WTC11 (cell line): ENCODE measurements at regions not wholly inside any gene's neighbourhood (a gene's known extent, or its start where the extent isn't known, plus 50 kb on each side); places are given as distances from the start of the nearest gene placed in this dataset.

ENCODE experiments used
- ATAC-seq: fragments of 200-7000 bp; cut with Tn5 transposase; 2 replicates; pipeline ENCODE4 v1.10.0; 2021; ENCODE audit warnings: mild to moderate bottlenecking, moderate library complexity
- CTCF ChIA-PET: fragments of 300-600 bp; sonication (Branson Sonifier 250); formaldehyde crosslinking; loops from one replicate; lab custom pipeline; 2021; ENCODE audit warnings: antibody characterized with exemption; lab: Charles Lee
- POLR2A ChIA-PET: fragments of 350-600 bp; sonication (Branson Sonifier 250); formaldehyde crosslinking; loops from one replicate; lab custom pipeline; 2021; ENCODE audit warnings: antibody characterized with exemption; lab: Charles Lee
- DNase-seq: peaks from one replicate; pipeline ENCODE4 v3.0.0; 2021; ENCODE audit warnings: low spot score
- H3K27ac Mint-ChIP-seq: 2 replicates; pipeline ENCODE4 v1.8.0; 2021; ENCODE audit warnings: mixed read lengths
- H3K27me3 Mint-ChIP-seq: 2 replicates; pipeline ENCODE4 v1.8.0; 2021; ENCODE audit warnings: low read depth, mild to moderate bottlenecking, moderate library complexity, mixed read lengths
- H3K36me3 Mint-ChIP-seq: 2 replicates; pipeline ENCODE4 v1.8.0; 2021; ENCODE audit warnings: mixed read lengths
- H3K4me1 Mint-ChIP-seq: 2 replicates; pipeline ENCODE4 v1.8.0; 2022; ENCODE audit warnings: mixed read lengths
- H3K4me3 Mint-ChIP-seq: 2 replicates; pipeline ENCODE4 v1.8.0; 2021; ENCODE audit warnings: mild to moderate bottlenecking, moderate library complexity, mixed read lengths
- H3K9me3 Mint-ChIP-seq: 2 replicates; pipeline ENCODE4 v1.8.0; 2021; ENCODE audit warnings: mixed read lengths
- ATF6 ChIP-seq: sonication (generic); formaldehyde crosslinking; IDR thresholded peaks from 2 replicates; pipeline ENCODE4 v1.8.1; 2023; ENCODE audit warnings: mild to moderate bottlenecking, missing genetic modification reagents
- JUN ChIP-seq: sonication (generic); formaldehyde crosslinking; IDR thresholded peaks from 2 replicates; pipeline ENCODE4 v1.8.0; 2023; ENCODE audit warnings: mild to moderate bottlenecking, missing genetic modification reagents
- MAX ChIP-seq: sonication (generic); formaldehyde crosslinking; IDR thresholded peaks from 2 replicates; pipeline ENCODE4 v1.8.0; 2022; ENCODE audit warnings: mild to moderate bottlenecking, missing genetic modification reagents
- MYBL2 ChIP-seq: sonication (generic); formaldehyde crosslinking; IDR thresholded peaks from 2 replicates; pipeline ENCODE4 v1.8.1; 2023; ENCODE audit warnings: mild to moderate bottlenecking, moderate library complexity, missing genetic modification reagents
- NFE2L1 ChIP-seq: sonication (generic); formaldehyde crosslinking; IDR thresholded peaks from 2 replicates; pipeline ENCODE4 v1.8.1; 2023; ENCODE audit warnings: missing genetic modification reagents
- NR2C2 ChIP-seq: sonication (generic); formaldehyde crosslinking; IDR thresholded peaks from 2 replicates; pipeline ENCODE4 v1.8.0; 2022; ENCODE audit warnings: mild to moderate bottlenecking, missing genetic modification reagents
- OVOL2 ChIP-seq: fragments of 250-450 bp; sonication (Bioruptor Pico); IDR thresholded peaks from 2 replicates; pipeline ENCODE4 v1.9.0; 2021; ENCODE audit warnings: mild to moderate bottlenecking, borderline replicate concordance
- PRDM15 ChIP-seq: sonication (generic); formaldehyde crosslinking; IDR thresholded peaks from 2 replicates; pipeline ENCODE4 v1.8.0; 2022; ENCODE audit warnings: missing genetic modification reagents
- RELA ChIP-seq: sonication (generic); formaldehyde crosslinking; IDR thresholded peaks from 2 replicates; pipeline ENCODE4 v1.8.1; 2022; ENCODE audit warnings: missing genetic modification reagents, mild to moderate bottlenecking, borderline replicate concordance
- RORB ChIP-seq: fragments of 250-450 bp; sonication (Bioruptor Pico); IDR thresholded peaks from 2 replicates; pipeline ENCODE4 v1.9.0; 2021; ENCODE audit warnings: mild to moderate bottlenecking
- SOX15 ChIP-seq: fragments of 250-450 bp; sonication (Bioruptor Pico); IDR thresholded peaks from 2 replicates; pipeline ENCODE4 v1.9.0; 2021; ENCODE audit warnings: mild to moderate bottlenecking
- SP1 ChIP-seq: sonication (generic); formaldehyde crosslinking; conservative IDR thresholded peaks from 2 replicates; pipeline ENCODE4 v1.8.1; 2022; ENCODE audit warnings: missing genetic modification reagents
- TEAD4 ChIP-seq: sonication (generic); formaldehyde crosslinking; IDR thresholded peaks from 2 replicates; pipeline ENCODE4 v1.8.0; 2022; ENCODE audit warnings: mild to moderate bottlenecking, missing genetic modification reagents
- TP53 ChIP-seq: sonication (generic); formaldehyde crosslinking; IDR thresholded peaks from 2 replicates; pipeline ENCODE4 v1.8.1; 2023; ENCODE audit warnings: mild to moderate bottlenecking, missing genetic modification reagents
- ZNF121 ChIP-seq: sonication (generic); formaldehyde crosslinking; IDR thresholded peaks from 2 replicates; pipeline ENCODE4 v1.8.0; 2023; ENCODE audit warnings: missing genetic modification reagents
- ZNF138 ChIP-seq: sonication (generic); formaldehyde crosslinking; conservative IDR thresholded peaks from 2 replicates; pipeline ENCODE4 v1.8.1; 2022; ENCODE audit warnings: mild to moderate bottlenecking, moderate library complexity, missing genetic modification reagents
- ZNF232 ChIP-seq: sonication (generic); formaldehyde crosslinking; IDR thresholded peaks from 2 replicates; pipeline ENCODE4 v1.8.0; 2022; ENCODE audit warnings: mild to moderate bottlenecking, missing genetic modification reagents
- ZNF423 ChIP-seq: fragments of 250-450 bp; sonication (Bioruptor Pico); IDR thresholded peaks from 2 replicates; pipeline ENCODE4 v2.1.2; 2022; ENCODE audit warnings: mild to moderate bottlenecking, moderate library complexity
- ZNF671 ChIP-seq: fragments of 250-450 bp; sonication (Bioruptor Pico); IDR thresholded peaks from 2 replicates; pipeline ENCODE4 v1.8.0; 2021; ENCODE audit warnings: mild to moderate bottlenecking
- ZSCAN18 ChIP-seq: fragments of 250-450 bp; sonication (Bioruptor Pico); IDR thresholded peaks from 2 replicates; pipeline ENCODE4 v2.1.2; 2022; ENCODE audit warnings: mild to moderate bottlenecking, moderate library complexity
- TF ChIP-seq, protein P1 (sequence below): sonication (generic); formaldehyde crosslinking; IDR thresholded peaks from 2 replicates; pipeline ENCODE4 v1.8.0; 2022; ENCODE audit warnings: mild to moderate bottlenecking, missing genetic modification reagents
- TF ChIP-seq, protein P2 (sequence below): sonication (generic); formaldehyde crosslinking; conservative IDR thresholded peaks from 2 replicates; pipeline ENCODE4 v1.8.1; 2023; ENCODE audit warnings: mild to moderate bottlenecking, low read depth, missing genetic modification reagents, moderate library complexity
- TF ChIP-seq, protein P3 (sequence below): fragments of 250-450 bp; sonication (Bioruptor Pico); IDR thresholded peaks from 2 replicates; pipeline ENCODE4 v1.8.0; 2021; ENCODE audit warnings: mild to moderate bottlenecking
- TF ChIP-seq, protein P4 (sequence below): sonication (generic); formaldehyde crosslinking; IDR thresholded peaks from 2 replicates; pipeline ENCODE4 v1.8.1; 2022; ENCODE audit warnings: mild to moderate bottlenecking, missing genetic modification reagents, moderate library complexity, borderline replicate concordance

- ATAC-seq (no peak), DNase-seq (no peak)
- H3K27ac Mint-ChIP-seq = no peak overlapping the region
- H3K27me3 Mint-ChIP-seq = no peaks in the 10 kb centered on the region; the same call in 1 of the 2 replicates
- TF ChIP-seq NFE2L1 (CRISPR knock-in tag) (no peak), ZNF232 (CRISPR knock-in tag) (no peak), RELA (CRISPR knock-in tag) (no peak), ZNF138 (CRISPR knock-in tag) (no peak), SOX15 (CRISPR knock-in tag) (no peak), ZNF121 (CRISPR knock-in tag) (no peak), NR2C2 (CRISPR knock-in tag) (no peak)
- TF ChIP-seq, protein P1, sequence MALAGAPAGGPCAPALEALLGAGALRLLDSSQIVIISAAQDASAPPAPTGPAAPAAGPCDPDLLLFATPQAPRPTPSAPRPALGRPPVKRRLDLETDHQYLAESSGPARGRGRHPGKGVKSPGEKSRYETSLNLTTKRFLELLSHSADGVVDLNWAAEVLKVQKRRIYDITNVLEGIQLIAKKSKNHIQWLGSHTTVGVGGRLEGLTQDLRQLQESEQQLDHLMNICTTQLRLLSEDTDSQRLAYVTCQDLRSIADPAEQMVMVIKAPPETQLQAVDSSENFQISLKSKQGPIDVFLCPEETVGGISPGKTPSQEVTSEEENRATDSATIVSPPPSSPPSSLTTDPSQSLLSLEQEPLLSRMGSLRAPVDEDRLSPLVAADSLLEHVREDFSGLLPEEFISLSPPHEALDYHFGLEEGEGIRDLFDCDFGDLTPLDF (CRISPR knock-in tag) = no peak
- CTCF ChIA-PET = no interaction called here
- H3K4me1 Mint-ChIP-seq = peaks cover 15% of the 10 kb centered on the region
- no peaks in the 10 kb centered on the region for H3K36me3 Mint-ChIP-seq
- H3K4me3 Mint-ChIP-seq = no peak overlapping the region
- H3K9me3 Mint-ChIP-seq = peaks cover under 1% of the 10 kb centered on the region; the same call in 1 of the 2 replicates
- POLR2A ChIA-PET = no interaction called here
Observed at GRCh38 chr17:34010534-34010933, 244.6 kb upstream of the CCL2 start.

GRCh38 chr17:34011599-34011998, 243.5 kb upstream of the CCL2 start:
- TF ChIP-seq, protein P2, sequence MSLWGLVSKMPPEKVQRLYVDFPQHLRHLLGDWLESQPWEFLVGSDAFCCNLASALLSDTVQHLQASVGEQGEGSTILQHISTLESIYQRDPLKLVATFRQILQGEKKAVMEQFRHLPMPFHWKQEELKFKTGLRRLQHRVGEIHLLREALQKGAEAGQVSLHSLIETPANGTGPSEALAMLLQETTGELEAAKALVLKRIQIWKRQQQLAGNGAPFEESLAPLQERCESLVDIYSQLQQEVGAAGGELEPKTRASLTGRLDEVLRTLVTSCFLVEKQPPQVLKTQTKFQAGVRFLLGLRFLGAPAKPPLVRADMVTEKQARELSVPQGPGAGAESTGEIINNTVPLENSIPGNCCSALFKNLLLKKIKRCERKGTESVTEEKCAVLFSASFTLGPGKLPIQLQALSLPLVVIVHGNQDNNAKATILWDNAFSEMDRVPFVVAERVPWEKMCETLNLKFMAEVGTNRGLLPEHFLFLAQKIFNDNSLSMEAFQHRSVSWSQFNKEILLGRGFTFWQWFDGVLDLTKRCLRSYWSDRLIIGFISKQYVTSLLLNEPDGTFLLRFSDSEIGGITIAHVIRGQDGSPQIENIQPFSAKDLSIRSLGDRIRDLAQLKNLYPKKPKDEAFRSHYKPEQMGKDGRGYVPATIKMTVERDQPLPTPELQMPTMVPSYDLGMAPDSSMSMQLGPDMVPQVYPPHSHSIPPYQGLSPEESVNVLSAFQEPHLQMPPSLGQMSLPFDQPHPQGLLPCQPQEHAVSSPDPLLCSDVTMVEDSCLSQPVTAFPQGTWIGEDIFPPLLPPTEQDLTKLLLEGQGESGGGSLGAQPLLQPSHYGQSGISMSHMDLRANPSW = no peak
- TF ChIP-seq MAX (no peak), TEAD4 (CRISPR knock-in tag) (no peak), TP53 (CRISPR knock-in tag) (no peak), ZNF671 (CRISPR knock-in tag) (no peak), ZSCAN18 (CRISPR knock-in tag) (no peak), RORB (CRISPR knock-in tag) (no peak), ATF6 (no peak), JUN (no peak), OVOL2 (CRISPR knock-in tag) (no peak), ZNF423 (CRISPR knock-in tag) (no peak), SP1 (CRISPR knock-in tag) (no peak), MYBL2 (CRISPR knock-in tag) (no peak), PRDM15 (CRISPR knock-in tag) (no peak)
- TF ChIP-seq, protein P3, sequence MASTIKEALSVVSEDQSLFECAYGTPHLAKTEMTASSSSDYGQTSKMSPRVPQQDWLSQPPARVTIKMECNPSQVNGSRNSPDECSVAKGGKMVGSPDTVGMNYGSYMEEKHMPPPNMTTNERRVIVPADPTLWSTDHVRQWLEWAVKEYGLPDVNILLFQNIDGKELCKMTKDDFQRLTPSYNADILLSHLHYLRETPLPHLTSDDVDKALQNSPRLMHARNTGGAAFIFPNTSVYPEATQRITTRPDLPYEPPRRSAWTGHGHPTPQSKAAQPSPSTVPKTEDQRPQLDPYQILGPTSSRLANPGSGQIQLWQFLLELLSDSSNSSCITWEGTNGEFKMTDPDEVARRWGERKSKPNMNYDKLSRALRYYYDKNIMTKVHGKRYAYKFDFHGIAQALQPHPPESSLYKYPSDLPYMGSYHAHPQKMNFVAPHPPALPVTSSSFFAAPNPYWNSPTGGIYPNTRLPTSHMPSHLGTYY (CRISPR knock-in tag) = no peak
- TF ChIP-seq, protein P4, sequence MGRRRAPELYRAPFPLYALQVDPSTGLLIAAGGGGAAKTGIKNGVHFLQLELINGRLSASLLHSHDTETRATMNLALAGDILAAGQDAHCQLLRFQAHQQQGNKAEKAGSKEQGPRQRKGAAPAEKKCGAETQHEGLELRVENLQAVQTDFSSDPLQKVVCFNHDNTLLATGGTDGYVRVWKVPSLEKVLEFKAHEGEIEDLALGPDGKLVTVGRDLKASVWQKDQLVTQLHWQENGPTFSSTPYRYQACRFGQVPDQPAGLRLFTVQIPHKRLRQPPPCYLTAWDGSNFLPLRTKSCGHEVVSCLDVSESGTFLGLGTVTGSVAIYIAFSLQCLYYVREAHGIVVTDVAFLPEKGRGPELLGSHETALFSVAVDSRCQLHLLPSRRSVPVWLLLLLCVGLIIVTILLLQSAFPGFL (CRISPR knock-in tag) = no peak
- Mint-ChIP-seq H3K4me3 (no peak overlapping the region), H3K9me3 (peaks cover 6% of the 10 kb centered on the region; the same call in 1 of the 2 replicates), H3K27me3 (no peaks in the 10 kb centered on the region; the same call in 1 of the 2 replicates), H3K27ac (no peak overlapping the region), H3K4me1 (peaks cover 15% of the 10 kb centered on the region), H3K36me3 (no peaks in the 10 kb centered on the region)
- POLR2A ChIA-PET = no interaction called here
- no peak for ATAC-seq
- no peak for DNase-seq
- CTCF ChIA-PET = interaction anchor here (1.5 kb wide), 1 partner anchor 135 kb away, joined by 4 read pairs; no protein-coding TSS in a partner anchor
